AG10803 (cell line): ENCODE measurements at regions not wholly inside any gene's neighbourhood (a gene's known extent, or its start where the extent isn't known, plus 50 kb on each side); places are given as distances from the start of the nearest gene placed in this dataset.

Source experiments
- DNase-seq: peaks from one replicate; pipeline ENCODE4 v3.0.0; 2010; ENCODE audit warnings: low read depth
- H3K4me3 ChIP-seq: 2 replicates; pipeline ENCODE4 v1.5.1; 2011; ENCODE audit warnings: mild to moderate bottlenecking, low read length, control low read depth
- CTCF ChIP-seq: conservative IDR thresholded peaks from 2 replicates; pipeline ENCODE4 v1.5.1; 2011; ENCODE audit warnings: mild to moderate bottlenecking, low read length, control low read depth, inconsistent platforms

GRCh38 chr5:71903808-71904207 lies 184.7 kb downstream of the CARTPT start:
- no peak for TF ChIP-seq CTCF
- no peak for DNase-seq
- no peak overlapping the region for H3K4me3 ChIP-seq

GRCh38 chr5:71904852-71905251 lies 185.8 kb downstream of the CARTPT start:
- no peak for TF ChIP-seq CTCF
- DNase-seq = no peak
- H3K4me3 ChIP-seq = no peak overlapping the region

- no peak for TF ChIP-seq CTCF
- no peak overlapping the region for H3K4me3 ChIP-seq
- no peak for DNase-seq
These were observed 187.0 kb downstream of the CARTPT start for GRCh38 chr5:71905834-71906711.

GRCh38 chr5:71907001-71907588 lies 188.0 kb downstream of the CARTPT start:
- no peak overlapping the region for H3K4me3 ChIP-seq
- DNase-seq = no peak
- TF ChIP-seq CTCF = no peak

- TF ChIP-seq CTCF = no peak
- no peak overlapping the region for H3K4me3 ChIP-seq
- no peak for DNase-seq
These were observed 188.6 kb downstream of the CARTPT start for GRCh38 chr5:71907608-71908145.

- TF ChIP-seq CTCF = no peak
- H3K4me3 ChIP-seq = no peak overlapping the region
- no peak for DNase-seq
These were observed 191.7 kb downstream of the CARTPT start for GRCh38 chr5:71910741-71911140.

- no peak overlapping the region for H3K4me3 ChIP-seq
- TF ChIP-seq CTCF = no peak
- DNase-seq = no peak
These were observed 192.9 kb downstream of the CARTPT start for GRCh38 chr5:71912021-71912420.
